HCT116 (cell line): ENCODE measurements at regions not wholly inside any gene's neighbourhood (a gene's known extent, or its start where the extent isn't known, plus 50 kb on each side); places are given as distances from the start of the nearest gene placed in this dataset.

Source experiments
- CTCF ChIP-seq, 3 experiments: fragments of 200-600 bp in 1 of 3; sonication (generic) in 1 of 3; IDR thresholded peaks in 2 of 3; conservative IDR thresholded peaks in 1 of 3; 2 replicates each; pipeline ENCODE4 v1.5.1; 2012 to 2017; ENCODE audit warnings: low read depth in 2 of 3, low read length in 2 of 3, antibody characterized with exemption in 1 of 3, borderline replicate concordance in 1 of 3, control low read depth in 1 of 3, mild to moderate bottlenecking in 1 of 3, mixed read lengths in 1 of 3, mixed run types in 1 of 3, moderate library complexity in 1 of 3; ENCODE audit not compliant: insufficient read depth in 1 of 3
- EZH2 ChIP-seq: fragments of 200-600 bp; sonication (generic); IDR thresholded peaks from 2 replicates; pipeline ENCODE4 v1.6.1; 2017; ENCODE audit warnings: antibody characterized with exemption, mixed run types
- JUND ChIP-seq: IDR thresholded peaks from 2 replicates; pipeline ENCODE4 v1.6.1; 2012
- POLR2A ChIP-seq: IDR thresholded peaks from 2 replicates; pipeline ENCODE4 v1.7.0; 2011; ENCODE audit warnings: borderline replicate concordance; ENCODE audit not compliant: insufficient read depth, insufficient read length; ENCODE audit errors: extremely low read depth
- REST ChIP-seq: IDR thresholded peaks from 2 replicates; pipeline ENCODE4 v1.6.1; 2012; ENCODE audit warnings: low read depth
- TF ChIP-seq, protein P1 (sequence below): IDR thresholded peaks from 2 replicates; pipeline ENCODE4 v1.6.1; 2012

- TF ChIP-seq JUND (no peak), EZH2 (no peak), CTCF (IDR thresholded peaks at IDR 0.05 in 2 of 3, conservative IDR thresholded peaks at IDR 0.05 in 1 of 3; ENCODE audit: borderline replicate concordance in 1 of 3, insufficient read depth in 1 of 3, low read depth in 2 of 3, low read length in 2 of 3) (no peak), REST (no peak), POLR2A (no peak)
- TF ChIP-seq, protein P1, sequence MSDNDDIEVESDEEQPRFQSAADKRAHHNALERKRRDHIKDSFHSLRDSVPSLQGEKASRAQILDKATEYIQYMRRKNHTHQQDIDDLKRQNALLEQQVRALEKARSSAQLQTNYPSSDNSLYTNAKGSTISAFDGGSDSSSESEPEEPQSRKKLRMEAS, result no peak
Measured at GRCh38 chr1:106889583-106889982, 166.9 kb upstream of the PRMT6 start.
